ENCODE measurements at regions not wholly inside any gene's neighbourhood (a gene's known extent, or its start where the extent isn't known, plus 50 kb on each side); places are given as distances from the start of the nearest gene placed in this dataset.

DNA sequence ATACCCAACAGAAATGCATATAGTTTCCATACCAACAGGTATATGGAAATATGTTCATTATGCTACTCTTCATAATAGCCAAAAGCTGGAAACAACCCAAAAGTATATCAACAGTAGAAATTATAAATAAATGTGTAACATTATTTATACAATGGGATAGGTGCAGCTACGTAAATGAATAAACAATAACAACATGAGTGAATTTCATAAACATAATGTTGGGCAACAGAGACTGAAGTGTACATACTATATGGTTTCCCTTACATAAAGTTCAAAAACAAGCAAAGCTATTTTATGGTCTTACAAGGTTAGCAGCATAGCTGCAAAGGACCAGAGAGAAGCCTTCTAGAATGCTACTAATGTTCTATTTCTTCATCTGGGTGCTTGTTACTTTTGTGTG lies 305.0 kb downstream of the INSC start:
- TF ChIP-seq POLR2A (IDR thresholded peaks at IDR 0.05) (no peak), EP300 (IDR thresholded peaks at IDR 0.05) (no peak), POLR2AphosphoS5 (IDR thresholded peaks at IDR 0.05) (no peak)
- TF ChIP-seq, protein P1, sequence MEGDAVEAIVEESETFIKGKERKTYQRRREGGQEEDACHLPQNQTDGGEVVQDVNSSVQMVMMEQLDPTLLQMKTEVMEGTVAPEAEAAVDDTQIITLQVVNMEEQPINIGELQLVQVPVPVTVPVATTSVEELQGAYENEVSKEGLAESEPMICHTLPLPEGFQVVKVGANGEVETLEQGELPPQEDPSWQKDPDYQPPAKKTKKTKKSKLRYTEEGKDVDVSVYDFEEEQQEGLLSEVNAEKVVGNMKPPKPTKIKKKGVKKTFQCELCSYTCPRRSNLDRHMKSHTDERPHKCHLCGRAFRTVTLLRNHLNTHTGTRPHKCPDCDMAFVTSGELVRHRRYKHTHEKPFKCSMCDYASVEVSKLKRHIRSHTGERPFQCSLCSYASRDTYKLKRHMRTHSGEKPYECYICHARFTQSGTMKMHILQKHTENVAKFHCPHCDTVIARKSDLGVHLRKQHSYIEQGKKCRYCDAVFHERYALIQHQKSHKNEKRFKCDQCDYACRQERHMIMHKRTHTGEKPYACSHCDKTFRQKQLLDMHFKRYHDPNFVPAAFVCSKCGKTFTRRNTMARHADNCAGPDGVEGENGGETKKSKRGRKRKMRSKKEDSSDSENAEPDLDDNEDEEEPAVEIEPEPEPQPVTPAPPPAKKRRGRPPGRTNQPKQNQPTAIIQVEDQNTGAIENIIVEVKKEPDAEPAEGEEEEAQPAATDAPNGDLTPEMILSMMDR (IDR thresholded peaks at IDR 0.05) = no peak
